T47D (cell line): ENCODE measurements at regions not wholly inside any gene's neighbourhood (a gene's known extent, or its start where the extent isn't known, plus 50 kb on each side); places are given as distances from the start of the nearest gene placed in this dataset.
A peak's percentile ranks its signal among the peaks of the same experiment; 100 is the strongest.

Source experiments
- DNase-seq, 2 experiments: peaks; one replicate each; pipeline versions ENCODE4 v3.0.0 to v3.0.0-alpha.2; 2011 to 2012; ENCODE audit warnings: low read depth in 1 of 2, low spot score in 1 of 2
- JUND ChIP-seq: IDR thresholded peaks from 2 replicates; pipeline ENCODE4 v1.6.1; 2012; ENCODE audit warnings: low read depth
- in situ Hi-C: cut with HindIII; loops from 2 replicates; pipeline ENCODE4 v1.10.0; 2016; ENCODE audit warnings: low sequenced_read_pairs, low pct_unique_long_range_greater_than_20kb

GRCh38 chr14:106843951-106844483 lies 1317.6 kb downstream of the TMEM121 start:
- in situ Hi-C loops: no loop called here
- TF ChIP-seq JUND: no peak
- peak; percentile 69 to 95 for DNase-seq

- in situ Hi-C loops: no loop called here
- DNase-seq: peak; percentile 67 to 91
- TF ChIP-seq JUND: no peak
These were observed 1318.4 kb downstream of the TMEM121 start for GRCh38 chr14:106844608-106845285.

- in situ Hi-C loops: no loop called here
- no peak for TF ChIP-seq JUND
- DNase-seq: peak; percentile 33 to 73
These were observed 1319.1 kb downstream of the TMEM121 start for GRCh38 chr14:106845286-106846087.

- TF ChIP-seq JUND: no peak
- in situ Hi-C loops: no loop called here
- no peak for DNase-seq
These were observed 1319.8 kb downstream of the TMEM121 start for GRCh38 chr14:106846218-106846617.

- in situ Hi-C loops: no loop called here
- DNase-seq: peak in 1 of 2 experiments; percentile 62
- TF ChIP-seq JUND: no peak
These were observed 1322.1 kb downstream of the TMEM121 start for GRCh38 chr14:106848330-106849121.

GRCh38 chr14:106850913-106851825 lies 1324.8 kb downstream of the TMEM121 start:
- in situ Hi-C loops: no loop called here
- no peak for DNase-seq
- TF ChIP-seq JUND: no peak

GRCh38 chr14:106872611-106873446 lies 1346.4 kb downstream of the TMEM121 start:
- peak; percentile 95 for TF ChIP-seq JUND
- in situ Hi-C loops: no loop called here
- peak; percentile 92 to 99 for DNase-seq

- DNase-seq: no peak
- in situ Hi-C loops: no loop called here
- TF ChIP-seq JUND: no peak
These were observed 1348.0 kb downstream of the TMEM121 start for GRCh38 chr14:106874350-106874749.

GRCh38 chr14:106875503-106875902 lies 1349.1 kb downstream of the TMEM121 start:
- TF ChIP-seq JUND: no peak
- in situ Hi-C loops: no loop called here
- DNase-seq: peak in 1 of 2 experiments; percentile 69

- no peak for TF ChIP-seq JUND
- in situ Hi-C loops: no loop called here
- DNase-seq: no peak
These were observed 1350.3 kb downstream of the TMEM121 start for GRCh38 chr14:106876711-106877110.

- TF ChIP-seq JUND: no peak
- in situ Hi-C loops: no loop called here
- DNase-seq: no peak
These were observed 1351.1 kb downstream of the TMEM121 start for GRCh38 chr14:106877517-106877916.
